SU-DHL-6 (cell line): ENCODE measurements at regions not wholly inside any gene's neighbourhood (a gene's known extent, or its start where the extent isn't known, plus 50 kb on each side); places are given as distances from the start of the nearest gene placed in this dataset.

Source experiments
- EZH2phosphoT487 ChIP-seq: fragments of 200-600 bp; sonication (generic), shearing (Covaris generic); conservative IDR thresholded peaks from 2 replicates; pipeline ENCODE4 v1.6.1; 2018; ENCODE audit warnings: mild to moderate bottlenecking, antibody characterized with exemption, low read length, moderate library complexity, mixed read lengths
- TF ChIP-seq, protein P1 (sequence below): fragments of 200-600 bp; sonication (generic); IDR thresholded peaks from one replicate; pipeline ENCODE4 v1.5.1; 2017; ENCODE audit warnings: antibody characterized with exemption, mild to moderate bottlenecking, low read length, moderate library complexity; ENCODE audit not compliant: insufficient read depth, poor library complexity, severe bottlenecking

DNA sequence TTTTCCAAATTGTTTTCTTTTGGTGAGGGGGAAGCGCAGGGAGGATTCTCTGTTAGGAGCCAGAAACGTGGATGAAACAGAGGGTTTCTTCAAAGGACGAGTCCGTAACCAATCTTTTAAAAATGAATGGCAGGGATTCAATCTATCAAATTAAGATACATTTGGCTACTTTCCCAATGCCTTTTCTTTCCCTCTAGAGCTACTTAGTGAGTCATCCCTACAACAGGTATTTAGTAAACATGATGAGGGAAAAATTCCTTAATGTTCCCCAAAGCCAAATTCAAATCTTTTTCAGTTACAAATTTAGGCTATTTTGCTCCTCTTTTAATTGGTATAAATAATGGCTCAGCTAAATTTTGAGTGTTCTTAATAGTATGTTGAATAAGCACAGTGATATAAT lies 366.4 kb upstream of the RIOK2 start:
- TF ChIP-seq, protein P1, sequence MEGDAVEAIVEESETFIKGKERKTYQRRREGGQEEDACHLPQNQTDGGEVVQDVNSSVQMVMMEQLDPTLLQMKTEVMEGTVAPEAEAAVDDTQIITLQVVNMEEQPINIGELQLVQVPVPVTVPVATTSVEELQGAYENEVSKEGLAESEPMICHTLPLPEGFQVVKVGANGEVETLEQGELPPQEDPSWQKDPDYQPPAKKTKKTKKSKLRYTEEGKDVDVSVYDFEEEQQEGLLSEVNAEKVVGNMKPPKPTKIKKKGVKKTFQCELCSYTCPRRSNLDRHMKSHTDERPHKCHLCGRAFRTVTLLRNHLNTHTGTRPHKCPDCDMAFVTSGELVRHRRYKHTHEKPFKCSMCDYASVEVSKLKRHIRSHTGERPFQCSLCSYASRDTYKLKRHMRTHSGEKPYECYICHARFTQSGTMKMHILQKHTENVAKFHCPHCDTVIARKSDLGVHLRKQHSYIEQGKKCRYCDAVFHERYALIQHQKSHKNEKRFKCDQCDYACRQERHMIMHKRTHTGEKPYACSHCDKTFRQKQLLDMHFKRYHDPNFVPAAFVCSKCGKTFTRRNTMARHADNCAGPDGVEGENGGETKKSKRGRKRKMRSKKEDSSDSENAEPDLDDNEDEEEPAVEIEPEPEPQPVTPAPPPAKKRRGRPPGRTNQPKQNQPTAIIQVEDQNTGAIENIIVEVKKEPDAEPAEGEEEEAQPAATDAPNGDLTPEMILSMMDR, result no peak
- no peak for TF ChIP-seq EZH2phosphoT487
